Ishikawa (cell line): ENCODE measurements at regions not wholly inside any gene's neighbourhood (a gene's known extent, or its start where the extent isn't known, plus 50 kb on each side); places are given as distances from the start of the nearest gene placed in this dataset.

Experiments used
- CEBPB ChIP-seq: IDR thresholded peaks from 2 replicates; pipeline ENCODE4 v1.6.1; 2012
- CREB1 ChIP-seq: IDR thresholded peaks from 2 replicates; pipeline ENCODE4 v1.6.1; 2012; ENCODE audit warnings: low read depth
- EGR1 ChIP-seq: IDR thresholded peaks from 2 replicates; pipeline ENCODE4 v1.6.1; 2012
- EP300 ChIP-seq: IDR thresholded peaks from 2 replicates; pipeline ENCODE4 v1.6.1; 2012; ENCODE audit warnings: borderline replicate concordance
- FOXM1 ChIP-seq: IDR thresholded peaks from 2 replicates; pipeline ENCODE4 v1.6.1; 2012; ENCODE audit warnings: low read depth, borderline replicate concordance
- NFIC ChIP-seq: IDR thresholded peaks from 2 replicates; pipeline ENCODE4 v1.6.1; 2012
- RAD21 ChIP-seq: IDR thresholded peaks from 2 replicates; pipeline ENCODE4 v1.6.1; 2012; ENCODE audit warnings: low read depth
- TAF1 ChIP-seq: IDR thresholded peaks from 2 replicates; pipeline ENCODE4 v1.6.1; 2012; ENCODE audit warnings: low read depth, mild to moderate bottlenecking
- TCF12 ChIP-seq: IDR thresholded peaks from 2 replicates; pipeline ENCODE4 v1.6.1; 2012; ENCODE audit warnings: low read depth
- TEAD4 ChIP-seq: IDR thresholded peaks from 2 replicates; pipeline ENCODE4 v1.6.1; 2012
- YY1 ChIP-seq: IDR thresholded peaks from 2 replicates; pipeline ENCODE4 v1.6.1; 2012; ENCODE audit warnings: low read depth
- ZBTB7A ChIP-seq: IDR thresholded peaks from 2 replicates; pipeline ENCODE4 v1.6.1; 2012; ENCODE audit warnings: low read depth
- TF ChIP-seq, protein P1 (sequence below): IDR thresholded peaks from 2 replicates; pipeline ENCODE4 v1.6.1; 2012
- TF ChIP-seq, protein P2 (sequence below): IDR thresholded peaks from 2 replicates; pipeline ENCODE4 v1.6.1; 2012; ENCODE audit warnings: low read depth, mild to moderate bottlenecking
- TF ChIP-seq, protein P3 (sequence below): IDR thresholded peaks from 2 replicates; pipeline ENCODE4 v1.6.1; 2012

DNA sequence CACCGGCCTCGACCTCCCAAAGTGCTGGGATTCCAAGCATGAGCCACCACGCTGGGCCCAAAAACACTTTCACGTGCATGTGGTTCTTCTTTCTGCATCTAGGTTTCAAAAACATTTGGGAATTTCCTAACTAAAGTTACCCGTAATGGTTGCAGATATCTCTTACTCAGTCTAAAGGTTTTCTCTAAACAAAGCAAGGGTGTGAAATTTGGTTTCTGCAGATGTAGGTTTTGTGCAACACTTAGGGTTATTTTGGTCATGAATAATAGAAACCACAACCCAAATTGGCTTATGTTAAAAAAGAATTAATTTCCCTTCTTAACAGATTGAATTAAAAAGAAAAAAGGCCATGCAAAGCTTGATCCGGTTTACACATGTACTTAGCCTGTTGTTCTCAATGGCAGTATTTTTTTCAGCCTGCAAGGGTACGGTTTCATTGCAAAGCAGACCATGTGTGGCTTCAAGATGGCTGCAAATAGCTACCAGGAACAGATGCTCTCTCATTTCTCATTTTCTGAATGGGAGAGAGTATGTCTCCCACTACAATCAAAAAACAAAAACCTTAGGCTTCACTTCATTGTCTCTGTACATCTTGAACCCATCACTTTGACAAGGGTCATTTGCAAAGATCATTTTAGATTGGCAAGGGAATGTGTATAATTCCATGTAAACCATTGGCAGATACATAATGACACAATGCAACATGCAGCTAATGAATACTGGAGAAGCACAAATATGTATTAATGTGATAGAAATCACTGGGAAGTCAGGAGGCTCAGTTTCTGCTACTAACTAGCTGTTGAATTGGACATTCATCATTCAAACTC is 491.2 kb upstream of the FLRT2 start:
- TF ChIP-seq FOXM1, result no peak
- no peak for TF ChIP-seq RAD21
- TF ChIP-seq, protein P1, sequence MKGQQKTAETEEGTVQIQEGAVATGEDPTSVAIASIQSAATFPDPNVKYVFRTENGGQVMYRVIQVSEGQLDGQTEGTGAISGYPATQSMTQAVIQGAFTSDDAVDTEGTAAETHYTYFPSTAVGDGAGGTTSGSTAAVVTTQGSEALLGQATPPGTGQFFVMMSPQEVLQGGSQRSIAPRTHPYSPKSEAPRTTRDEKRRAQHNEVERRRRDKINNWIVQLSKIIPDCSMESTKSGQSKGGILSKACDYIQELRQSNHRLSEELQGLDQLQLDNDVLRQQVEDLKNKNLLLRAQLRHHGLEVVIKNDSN, result no peak
- TF ChIP-seq NFIC, result no peak
- no peak for TF ChIP-seq EP300

DNA sequence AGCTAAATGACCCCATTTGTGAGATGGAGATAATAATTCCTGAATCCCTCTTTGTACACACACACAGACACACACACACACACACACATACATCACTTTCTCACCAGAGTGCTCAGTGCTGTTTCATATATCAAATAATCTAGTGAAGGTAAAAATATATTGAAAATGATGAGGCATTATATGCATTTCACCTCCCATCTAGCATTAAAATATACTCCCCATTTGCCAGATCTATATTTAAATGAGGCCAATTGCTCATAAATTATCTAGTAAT is 490.7 kb upstream of the FLRT2 start:
- no peak for TF ChIP-seq CREB1
- TF ChIP-seq TEAD4, result no peak
- TF ChIP-seq EP300, result no peak
- TF ChIP-seq RAD21, result no peak
- no peak for TF ChIP-seq FOXM1
- TF ChIP-seq CEBPB, result no peak
- no peak for TF ChIP-seq TAF1
- TF ChIP-seq EGR1, result no peak
- TF ChIP-seq, protein P2, sequence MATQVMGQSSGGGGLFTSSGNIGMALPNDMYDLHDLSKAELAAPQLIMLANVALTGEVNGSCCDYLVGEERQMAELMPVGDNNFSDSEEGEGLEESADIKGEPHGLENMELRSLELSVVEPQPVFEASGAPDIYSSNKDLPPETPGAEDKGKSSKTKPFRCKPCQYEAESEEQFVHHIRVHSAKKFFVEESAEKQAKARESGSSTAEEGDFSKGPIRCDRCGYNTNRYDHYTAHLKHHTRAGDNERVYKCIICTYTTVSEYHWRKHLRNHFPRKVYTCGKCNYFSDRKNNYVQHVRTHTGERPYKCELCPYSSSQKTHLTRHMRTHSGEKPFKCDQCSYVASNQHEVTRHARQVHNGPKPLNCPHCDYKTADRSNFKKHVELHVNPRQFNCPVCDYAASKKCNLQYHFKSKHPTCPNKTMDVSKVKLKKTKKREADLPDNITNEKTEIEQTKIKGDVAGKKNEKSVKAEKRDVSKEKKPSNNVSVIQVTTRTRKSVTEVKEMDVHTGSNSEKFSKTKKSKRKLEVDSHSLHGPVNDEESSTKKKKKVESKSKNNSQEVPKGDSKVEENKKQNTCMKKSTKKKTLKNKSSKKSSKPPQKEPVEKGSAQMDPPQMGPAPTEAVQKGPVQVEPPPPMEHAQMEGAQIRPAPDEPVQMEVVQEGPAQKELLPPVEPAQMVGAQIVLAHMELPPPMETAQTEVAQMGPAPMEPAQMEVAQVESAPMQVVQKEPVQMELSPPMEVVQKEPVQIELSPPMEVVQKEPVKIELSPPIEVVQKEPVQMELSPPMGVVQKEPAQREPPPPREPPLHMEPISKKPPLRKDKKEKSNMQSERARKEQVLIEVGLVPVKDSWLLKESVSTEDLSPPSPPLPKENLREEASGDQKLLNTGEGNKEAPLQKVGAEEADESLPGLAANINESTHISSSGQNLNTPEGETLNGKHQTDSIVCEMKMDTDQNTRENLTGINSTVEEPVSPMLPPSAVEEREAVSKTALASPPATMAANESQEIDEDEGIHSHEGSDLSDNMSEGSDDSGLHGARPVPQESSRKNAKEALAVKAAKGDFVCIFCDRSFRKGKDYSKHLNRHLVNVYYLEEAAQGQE, result no peak
- no peak for TF ChIP-seq NFIC
- no peak for TF ChIP-seq ZBTB7A
- TF ChIP-seq TCF12, result no peak
- TF ChIP-seq, protein P3, sequence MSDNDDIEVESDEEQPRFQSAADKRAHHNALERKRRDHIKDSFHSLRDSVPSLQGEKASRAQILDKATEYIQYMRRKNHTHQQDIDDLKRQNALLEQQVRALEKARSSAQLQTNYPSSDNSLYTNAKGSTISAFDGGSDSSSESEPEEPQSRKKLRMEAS, result no peak
- no peak for TF ChIP-seq YY1
- TF ChIP-seq, protein P1, result no peak

DNA sequence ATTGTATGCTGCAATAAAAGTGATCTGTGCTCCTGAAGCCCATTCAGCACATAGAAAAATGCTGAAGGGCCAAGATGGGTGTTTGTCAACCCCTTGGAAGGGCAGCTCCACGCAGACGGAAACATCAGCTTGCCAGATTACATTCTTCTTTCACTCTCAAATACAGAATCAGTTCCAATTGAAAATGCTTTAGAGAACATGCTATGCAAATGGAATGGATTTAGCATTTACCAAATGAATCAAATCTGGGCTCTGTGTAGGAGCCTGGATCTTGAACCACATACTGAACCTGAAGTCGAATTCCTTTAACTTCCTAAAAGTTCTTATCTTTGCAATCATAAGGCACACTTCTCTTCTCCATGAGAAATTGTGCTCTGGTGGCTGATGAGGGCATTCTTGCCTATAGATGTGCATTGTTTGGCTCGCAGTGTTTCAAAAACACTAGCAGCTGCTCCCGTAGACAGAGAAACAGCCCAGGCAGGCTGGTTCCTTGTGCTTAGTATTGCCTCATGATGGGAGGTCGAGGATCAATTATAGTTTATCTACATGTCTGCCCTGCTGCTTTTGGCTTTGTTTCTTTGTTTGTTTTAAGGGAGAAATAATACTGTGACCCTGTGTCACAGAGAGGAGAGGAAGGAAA is 489.8 kb upstream of the FLRT2 start:
- TF ChIP-seq CEBPB, result no peak

DNA sequence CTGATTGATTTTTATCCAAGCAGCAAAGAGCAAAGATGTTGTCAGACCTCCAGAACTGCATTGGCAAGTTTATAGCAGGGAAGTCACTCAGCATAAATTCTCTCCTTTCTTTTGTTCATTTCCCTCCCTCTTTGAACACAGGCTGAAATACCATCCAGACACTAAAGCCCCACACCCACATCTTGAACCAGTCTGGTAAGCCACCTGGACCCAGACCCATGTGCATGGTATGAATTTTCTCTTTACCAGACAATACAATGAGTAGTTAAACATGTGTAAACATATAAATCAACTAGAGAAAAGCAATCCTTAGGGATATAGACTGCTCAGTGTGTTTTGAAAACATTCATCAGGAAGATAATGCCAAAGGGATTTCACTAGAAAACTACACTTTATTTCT is 488.3 kb upstream of the FLRT2 start:
- TF ChIP-seq, protein P2, result no peak
- TF ChIP-seq ZBTB7A (no peak), EP300 (no peak), RAD21 (no peak), TAF1 (no peak), TEAD4 (no peak), CEBPB (no peak), NFIC (no peak), EGR1 (no peak), YY1 (no peak), FOXM1 (no peak), TCF12 (no peak)
- TF ChIP-seq, protein P1, result no peak
- TF ChIP-seq, protein P3, result no peak

DNA sequence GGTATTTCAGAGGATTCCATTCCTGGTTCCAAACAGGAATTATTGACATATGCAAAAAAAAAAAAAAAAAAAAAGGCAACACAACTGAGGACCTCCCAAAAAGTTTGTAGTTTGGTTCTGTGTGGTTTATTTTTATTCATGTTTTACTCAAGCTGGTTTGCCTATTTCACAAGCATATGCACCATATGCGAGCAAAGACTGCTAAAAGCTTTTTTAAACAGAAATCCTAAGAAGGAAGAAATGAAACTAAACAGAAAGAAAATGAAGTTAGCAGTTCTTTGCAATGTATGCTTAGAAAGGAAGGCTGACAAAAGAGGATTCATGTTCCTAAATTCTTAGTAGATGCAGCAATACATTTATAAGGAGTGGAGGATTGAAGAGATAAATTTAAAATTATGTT is 487.6 kb upstream of the FLRT2 start:
- TF ChIP-seq, protein P2, result no peak
- TF ChIP-seq EGR1 (no peak), TCF12 (no peak), TAF1 (no peak), CREB1 (no peak), RAD21 (no peak), ZBTB7A (no peak), TEAD4 (no peak), FOXM1 (no peak), YY1 (no peak), NFIC (no peak), EP300 (no peak), CEBPB (no peak)
- TF ChIP-seq, protein P3, result no peak
- TF ChIP-seq, protein P1, result no peak
